ENCODE measurements at regions not wholly inside any gene's neighbourhood (a gene's known extent, or its start where the extent isn't known, plus 50 kb on each side); places are given as distances from the start of the nearest gene placed in this dataset.

- no peak for DNase-seq (ENCODE audit: low spot score)
Measured at GRCh38 chr4:152159773-152160172, 376.1 kb downstream of the FBXW7 start.

DNA sequence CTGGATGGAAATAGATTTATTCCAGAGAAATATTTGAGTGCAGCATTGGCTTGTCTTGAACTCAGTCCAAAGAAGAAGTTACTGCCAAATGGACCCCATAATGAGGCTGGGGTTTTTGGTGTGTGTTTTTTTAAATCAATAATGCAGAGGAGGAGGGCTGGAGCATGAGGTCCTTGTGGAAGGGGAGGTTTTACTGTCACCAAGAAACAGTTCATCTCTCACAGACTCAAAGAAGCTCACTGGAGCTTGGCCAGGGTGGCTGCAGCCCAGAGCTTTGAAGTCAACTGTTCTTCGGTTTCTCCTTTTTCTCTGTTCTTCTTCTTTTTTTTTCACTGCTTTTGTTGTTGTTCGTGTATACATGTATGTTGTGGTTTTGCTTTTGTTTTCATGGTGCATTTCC, 377.7 kb downstream of the FBXW7 start:
- DNase-seq (ENCODE audit: low spot score): no peak

DNA sequence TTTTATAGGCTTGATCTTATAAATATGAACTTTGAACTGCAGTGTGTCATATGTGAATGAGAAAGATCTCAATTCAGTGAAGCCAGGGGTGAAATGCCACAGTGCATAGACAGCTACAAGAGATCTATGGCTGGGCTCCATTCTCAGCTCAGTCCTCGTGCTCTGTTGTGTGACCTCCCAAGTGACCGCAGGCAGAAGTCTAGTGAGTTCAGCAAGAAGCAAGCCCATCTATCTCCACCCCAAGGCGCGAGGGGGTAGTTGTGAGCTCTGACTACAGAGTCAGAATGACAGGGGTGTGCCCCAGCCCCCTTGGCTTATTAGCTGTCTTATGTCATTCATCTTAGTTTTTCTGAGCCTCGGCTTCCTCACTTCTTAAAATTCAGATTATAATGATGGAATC, 378.3 kb downstream of the FBXW7 start:
- no peak for DNase-seq (ENCODE audit: low spot score)

- DNase-seq (ENCODE audit: low spot score): no peak
Measured at GRCh38 chr4:152156442-152156841, 379.4 kb downstream of the FBXW7 start.

DNA sequence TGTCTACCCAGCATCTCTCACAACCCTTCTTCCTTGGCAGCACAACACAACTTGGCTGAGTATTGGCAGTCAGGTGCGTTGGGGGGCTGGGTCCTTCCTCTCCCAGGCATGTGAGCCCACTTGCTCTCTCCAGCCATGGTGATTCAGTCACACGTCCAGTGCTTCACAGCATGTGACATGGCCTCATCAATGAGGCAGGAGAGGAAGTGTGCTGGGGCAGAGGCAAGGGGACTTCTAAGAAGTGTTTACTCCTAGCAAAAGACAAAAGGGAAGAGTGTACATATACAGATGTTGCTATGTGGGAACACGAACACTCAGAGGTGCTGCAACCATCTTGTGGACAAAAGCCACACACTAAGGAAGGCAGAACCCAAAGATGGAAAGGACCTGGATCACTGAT, 380.8 kb downstream of the FBXW7 start:
- no peak for DNase-seq (ENCODE audit: low spot score)

- DNase-seq (ENCODE audit: low spot score): no peak
Measured at GRCh38 chr4:152154433-152154832, 381.5 kb downstream of the FBXW7 start.

DNA sequence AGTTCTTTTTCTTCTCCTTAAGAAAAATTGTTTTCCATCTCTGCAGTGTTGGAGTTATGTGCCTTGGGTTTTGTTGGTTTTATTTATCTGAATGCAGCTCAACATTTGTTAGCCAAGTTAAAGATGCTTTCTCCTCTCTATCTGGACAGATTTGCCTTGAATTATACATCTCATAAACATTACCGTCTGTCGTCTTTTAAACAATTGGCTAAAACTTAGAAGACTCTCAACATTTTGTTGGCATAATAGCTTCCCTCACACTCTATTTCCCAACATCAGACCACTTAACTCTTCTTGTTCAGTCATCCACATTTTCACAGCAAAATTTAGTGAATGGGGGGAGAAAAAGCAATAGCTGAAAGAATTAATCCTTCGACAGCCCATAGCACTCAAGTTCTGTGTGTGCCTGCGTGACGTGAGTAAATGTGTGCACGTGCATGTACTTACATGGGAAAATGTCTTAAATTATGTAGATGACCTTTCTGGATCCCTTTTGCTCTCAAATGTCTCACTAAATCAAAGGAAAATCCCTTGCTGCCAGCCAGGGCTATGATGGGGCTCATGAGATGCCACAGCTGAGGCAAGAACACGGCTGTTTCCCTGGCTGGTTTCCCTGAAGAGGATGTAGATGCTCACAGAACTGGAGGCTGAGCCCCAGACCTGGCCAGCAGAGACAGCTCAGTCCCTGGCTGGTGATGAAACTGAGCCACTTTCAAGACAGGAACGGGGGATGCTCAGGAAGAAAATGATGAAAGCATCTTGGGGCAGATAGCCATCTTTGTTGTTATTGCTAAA, 382.2 kb downstream of the FBXW7 start:
- no peak for DNase-seq (ENCODE audit: low spot score)

DNA sequence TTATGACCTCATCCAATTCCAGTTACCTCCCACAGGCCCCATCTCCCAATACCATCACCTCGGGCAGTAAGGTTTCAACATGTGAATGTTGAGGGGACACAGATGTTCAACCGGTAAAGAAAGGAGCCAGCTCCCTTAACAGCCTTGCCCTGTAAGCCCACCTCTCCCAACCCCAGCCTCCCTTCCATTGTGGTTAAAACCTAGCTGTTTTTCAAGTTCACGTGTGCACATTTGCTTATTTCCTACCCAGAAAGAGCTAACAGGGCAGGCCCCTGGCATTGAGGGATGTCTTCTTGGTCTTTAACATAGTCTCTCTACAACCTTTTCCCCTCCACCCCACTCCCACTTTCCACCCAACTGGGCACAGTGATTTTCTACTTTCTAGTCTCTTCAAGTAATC, 385.7 kb downstream of the FBXW7 start:
- DNase-seq (ENCODE audit: low spot score): no peak

GRCh38 chr4:152149745-152150144, 386.1 kb downstream of the FBXW7 start:
- no peak for DNase-seq (ENCODE audit: low spot score)

DNA sequence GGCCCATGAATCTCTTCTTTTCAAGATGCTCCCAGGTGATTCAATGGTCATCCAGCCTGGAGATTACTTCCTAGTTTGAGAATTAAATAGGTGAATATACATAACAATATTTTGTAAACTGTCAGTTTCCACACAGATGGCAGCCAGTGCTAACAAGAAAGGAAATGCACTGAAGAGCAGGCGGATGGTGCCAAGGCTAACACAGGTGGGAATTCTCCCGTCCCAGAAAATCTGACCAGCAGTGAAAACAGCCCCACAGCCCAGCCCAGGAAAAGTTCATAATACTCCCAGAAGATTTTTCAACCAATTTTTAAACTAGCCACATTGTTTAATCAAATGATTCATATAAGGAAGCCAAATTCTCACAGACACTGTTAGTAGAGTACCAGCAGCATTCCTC, 387.2 kb upstream of the GATB start:
- no peak for DNase-seq (ENCODE audit: low spot score)

GRCh38 chr4:152146244-152146643, 385.4 kb upstream of the GATB start:
- no peak for DNase-seq (ENCODE audit: low spot score)

GRCh38 chr4:152143806-152144205, 383.0 kb upstream of the GATB start:
- no peak for DNase-seq (ENCODE audit: low spot score)

GRCh38 chr4:152138451-152138850, 377.6 kb upstream of the GATB start:
- DNase-seq (ENCODE audit: low spot score): no peak

GRCh38 chr4:152132776-152133175, 372.0 kb upstream of the GATB start:
- DNase-seq (ENCODE audit: low spot score): no peak

DNA sequence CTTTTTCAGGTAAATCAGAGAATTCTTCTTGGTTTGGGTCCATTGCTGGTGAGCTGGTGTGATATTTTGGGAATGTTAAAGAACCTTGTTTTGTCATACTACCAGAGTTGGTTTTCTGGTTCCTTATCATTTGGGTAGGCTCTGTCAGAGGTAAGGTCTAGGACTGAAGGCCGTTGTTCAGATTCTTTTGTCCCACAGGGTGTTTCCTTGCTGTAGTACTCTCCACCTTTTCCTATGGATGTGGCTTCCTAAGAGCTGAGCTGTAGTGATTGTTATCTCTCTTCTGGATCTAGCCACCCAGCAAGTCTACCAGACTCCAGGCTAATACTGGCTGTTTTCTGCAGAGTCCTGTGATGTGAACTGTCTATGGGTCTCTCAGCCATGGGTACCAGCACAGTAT, 367.5 kb upstream of the GATB start:
- no peak for DNase-seq (ENCODE audit: low spot score)

GRCh38 chr4:152126238-152126637, 365.4 kb upstream of the GATB start:
- no peak for DNase-seq (ENCODE audit: low spot score)

DNA sequence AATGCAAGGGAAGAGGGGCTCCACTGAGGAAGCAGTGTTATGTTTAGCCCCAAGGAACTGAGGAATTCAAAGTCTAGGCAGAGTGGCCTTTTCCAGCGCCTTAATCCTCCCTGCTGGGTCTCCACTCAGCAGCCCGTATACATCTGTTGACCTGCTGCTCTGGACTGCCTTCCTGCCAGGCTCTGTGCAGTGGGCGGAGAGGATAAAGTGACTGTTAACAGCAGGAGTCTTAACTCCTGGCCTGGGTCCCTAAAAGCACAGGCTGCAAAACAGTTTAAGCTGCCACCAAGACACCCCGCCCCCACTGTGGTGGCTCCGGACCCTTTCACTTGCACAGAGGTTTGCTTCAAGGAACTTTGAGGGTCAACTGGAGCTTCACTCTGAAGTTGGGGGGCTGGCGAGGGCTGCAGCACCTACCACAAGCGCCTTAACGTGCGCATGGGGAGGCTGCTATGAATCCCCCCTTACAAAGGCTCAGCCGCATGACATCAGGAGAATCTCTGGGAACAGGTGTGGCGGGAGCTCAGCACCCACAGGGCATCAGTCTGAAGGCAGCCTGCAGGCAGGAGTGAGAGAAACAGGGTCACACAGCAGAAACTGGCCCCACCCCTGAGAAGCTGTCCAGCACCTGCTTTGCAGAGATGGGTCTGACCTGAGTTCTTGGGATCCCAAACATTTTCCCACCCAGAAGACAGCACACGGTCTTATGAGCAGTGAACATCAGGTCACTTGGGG, 358.2 kb upstream of the GATB start:
- DNase-seq (ENCODE audit: low spot score): no peak

- no peak for DNase-seq (ENCODE audit: low spot score)
Measured at GRCh38 chr4:152117933-152118507, 357.2 kb upstream of the GATB start.

DNA sequence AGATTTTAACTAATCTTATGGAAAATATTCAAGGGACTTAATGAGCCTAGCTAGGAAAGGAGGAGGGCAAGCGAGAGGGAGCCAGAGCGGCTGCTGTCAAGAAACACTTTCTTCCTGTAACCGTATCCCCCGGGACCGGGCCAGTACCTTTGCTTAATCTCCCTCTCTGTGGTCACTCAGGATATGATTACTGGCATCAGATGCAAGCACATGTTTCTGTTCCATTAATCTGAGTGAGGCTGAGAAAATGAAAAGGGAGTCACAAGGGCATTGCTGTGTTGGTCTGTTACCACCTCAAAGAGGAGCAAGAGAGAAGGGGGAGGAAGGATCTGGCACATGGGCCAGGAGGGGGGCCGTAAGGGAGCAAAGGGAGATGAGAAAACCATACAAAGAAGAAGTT, 356.7 kb upstream of the GATB start:
- DNase-seq (ENCODE audit: low spot score): no peak

GRCh38 chr4:152117054-152117453, 356.2 kb upstream of the GATB start:
- no peak for DNase-seq (ENCODE audit: low spot score)

DNA sequence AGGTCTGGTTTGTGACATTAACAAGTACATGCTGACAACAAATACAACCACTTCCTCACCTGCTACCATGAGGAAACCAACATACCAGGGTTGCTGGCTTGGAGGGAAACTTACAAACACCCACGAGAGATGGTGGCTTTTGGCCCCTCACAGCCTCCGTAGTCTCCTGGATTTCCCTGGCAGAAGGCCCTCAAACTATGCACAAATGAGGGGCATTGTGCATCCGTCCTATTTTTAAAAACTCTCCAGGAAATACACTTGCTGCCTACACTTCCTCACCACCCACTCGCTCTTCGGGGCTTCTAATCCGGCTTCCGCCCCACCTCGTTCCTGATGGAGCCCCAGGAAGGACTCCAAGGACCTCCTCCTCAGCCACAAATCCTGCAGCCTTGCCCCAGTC, 355.0 kb upstream of the GATB start:
- DNase-seq (ENCODE audit: low spot score): no peak

DNA sequence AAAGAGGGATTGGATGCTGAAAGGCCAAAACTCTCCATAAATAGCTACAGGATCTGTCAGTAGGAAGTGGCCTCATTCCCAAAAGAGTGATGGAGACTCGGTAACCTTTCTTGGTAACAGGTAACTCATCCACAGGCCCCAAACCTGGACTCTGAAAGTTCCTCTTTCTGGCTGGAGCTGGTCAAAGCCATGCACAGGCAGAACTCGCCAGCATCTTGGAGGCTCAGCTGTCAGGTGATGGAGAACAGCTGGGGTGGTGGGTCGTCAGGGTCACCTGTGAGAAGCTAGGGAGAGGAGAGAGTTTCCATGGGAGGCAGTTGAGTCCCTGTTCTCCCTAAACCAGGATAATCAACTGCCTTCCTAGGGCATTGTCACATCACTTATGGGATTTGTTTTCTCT, 354.3 kb upstream of the GATB start:
- no peak for DNase-seq (ENCODE audit: low spot score)

DNA sequence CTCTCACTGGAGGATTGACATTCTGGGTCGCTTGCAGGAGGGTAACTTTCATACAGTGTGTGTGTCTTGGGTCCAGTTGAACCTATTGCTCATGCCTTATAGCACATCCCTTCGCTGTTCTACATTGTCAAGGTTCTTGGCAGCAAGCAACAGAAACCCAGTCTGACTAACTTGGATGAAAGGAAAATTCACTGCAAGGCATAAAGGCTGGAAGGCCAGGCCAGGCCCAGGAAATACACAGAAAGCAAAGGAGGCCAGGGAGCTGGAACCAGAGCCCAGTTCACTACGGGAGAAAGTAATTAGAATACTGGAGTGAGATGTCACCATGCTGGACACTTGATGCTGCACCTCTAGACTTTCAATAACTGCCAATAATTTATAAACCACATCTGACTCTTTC, 353.8 kb upstream of the GATB start:
- no peak for DNase-seq (ENCODE audit: low spot score)

All from Ammon's horn (tissue), 1 donor.